LNCAP (cell line): ENCODE measurements at regions not wholly inside any gene's neighbourhood (a gene's known extent, or its start where the extent isn't known, plus 50 kb on each side); places are given as distances from the start of the nearest gene placed in this dataset.

Experiments used
- TF ChIP-seq, protein P1 (sequence below): fragments of 450-650 bp; IDR thresholded peaks from 2 replicates; pipeline ENCODE4 v1.5.1; 2017; ENCODE audit warnings: mild to moderate bottlenecking

DNA sequence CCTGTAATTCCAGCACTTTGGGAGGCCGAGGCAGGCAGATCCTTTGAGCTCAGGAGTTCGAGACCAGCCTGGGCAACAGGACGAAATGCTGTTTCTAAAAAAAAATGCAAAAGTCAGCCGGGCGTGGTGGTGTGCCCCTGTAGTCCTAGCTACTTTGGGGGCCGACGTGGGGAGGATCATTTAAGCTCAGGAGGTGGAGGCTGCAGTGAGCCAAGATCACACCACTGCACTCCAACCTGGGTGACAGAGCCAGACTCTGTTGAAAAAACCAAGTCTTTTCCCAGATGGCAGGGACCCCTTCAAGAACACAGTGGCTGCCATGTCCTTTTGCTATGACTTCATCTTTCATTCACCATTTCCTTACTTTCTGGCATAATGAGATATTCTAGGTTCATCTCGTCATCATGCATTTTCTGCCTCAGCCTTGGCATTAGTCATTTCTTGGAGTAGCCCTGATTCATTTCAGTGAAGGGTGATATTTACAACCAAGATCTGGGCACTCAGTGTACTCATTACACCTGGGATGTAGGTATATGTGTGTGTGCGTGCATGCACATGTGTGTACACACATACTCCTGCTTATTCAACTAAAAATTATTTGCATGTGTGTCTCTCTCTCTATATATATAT lies 61.4 kb upstream of the TOX2 start:
- TF ChIP-seq, protein P1, sequence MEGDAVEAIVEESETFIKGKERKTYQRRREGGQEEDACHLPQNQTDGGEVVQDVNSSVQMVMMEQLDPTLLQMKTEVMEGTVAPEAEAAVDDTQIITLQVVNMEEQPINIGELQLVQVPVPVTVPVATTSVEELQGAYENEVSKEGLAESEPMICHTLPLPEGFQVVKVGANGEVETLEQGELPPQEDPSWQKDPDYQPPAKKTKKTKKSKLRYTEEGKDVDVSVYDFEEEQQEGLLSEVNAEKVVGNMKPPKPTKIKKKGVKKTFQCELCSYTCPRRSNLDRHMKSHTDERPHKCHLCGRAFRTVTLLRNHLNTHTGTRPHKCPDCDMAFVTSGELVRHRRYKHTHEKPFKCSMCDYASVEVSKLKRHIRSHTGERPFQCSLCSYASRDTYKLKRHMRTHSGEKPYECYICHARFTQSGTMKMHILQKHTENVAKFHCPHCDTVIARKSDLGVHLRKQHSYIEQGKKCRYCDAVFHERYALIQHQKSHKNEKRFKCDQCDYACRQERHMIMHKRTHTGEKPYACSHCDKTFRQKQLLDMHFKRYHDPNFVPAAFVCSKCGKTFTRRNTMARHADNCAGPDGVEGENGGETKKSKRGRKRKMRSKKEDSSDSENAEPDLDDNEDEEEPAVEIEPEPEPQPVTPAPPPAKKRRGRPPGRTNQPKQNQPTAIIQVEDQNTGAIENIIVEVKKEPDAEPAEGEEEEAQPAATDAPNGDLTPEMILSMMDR: no peak

DNA sequence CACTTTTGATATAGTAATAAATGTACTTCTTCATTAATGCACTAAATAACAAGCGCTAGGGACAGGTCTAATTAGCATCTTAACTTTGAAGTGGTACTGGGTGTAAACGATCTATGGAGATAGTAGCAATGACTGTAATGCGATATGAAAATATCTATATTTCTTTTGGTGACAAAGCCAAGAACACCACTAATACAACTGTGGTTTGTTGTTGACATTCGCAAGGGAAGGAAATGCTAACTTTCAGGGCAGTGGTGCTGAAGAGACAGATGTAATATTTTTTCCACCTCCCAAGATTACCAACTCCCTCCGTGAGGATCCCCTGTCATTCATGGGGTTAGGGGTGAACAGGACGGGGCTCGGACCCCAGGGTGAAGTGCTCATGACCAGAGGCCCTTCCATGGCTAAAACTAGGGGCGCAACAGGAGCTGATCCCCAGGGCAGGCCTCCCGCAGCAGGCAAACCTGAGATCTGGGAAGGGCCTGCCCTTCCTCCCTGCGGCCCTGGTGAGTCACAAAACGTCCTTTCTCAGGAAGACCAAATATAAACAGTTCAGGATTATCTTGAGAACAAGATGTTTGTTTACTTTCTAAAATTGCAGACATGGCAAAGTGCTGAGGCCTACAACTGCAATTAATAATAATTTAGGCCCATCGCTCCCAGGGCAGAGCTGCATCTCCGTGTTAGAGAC lies 65.0 kb upstream of the TOX2 start:
- TF ChIP-seq, protein P1: no peak

DNA sequence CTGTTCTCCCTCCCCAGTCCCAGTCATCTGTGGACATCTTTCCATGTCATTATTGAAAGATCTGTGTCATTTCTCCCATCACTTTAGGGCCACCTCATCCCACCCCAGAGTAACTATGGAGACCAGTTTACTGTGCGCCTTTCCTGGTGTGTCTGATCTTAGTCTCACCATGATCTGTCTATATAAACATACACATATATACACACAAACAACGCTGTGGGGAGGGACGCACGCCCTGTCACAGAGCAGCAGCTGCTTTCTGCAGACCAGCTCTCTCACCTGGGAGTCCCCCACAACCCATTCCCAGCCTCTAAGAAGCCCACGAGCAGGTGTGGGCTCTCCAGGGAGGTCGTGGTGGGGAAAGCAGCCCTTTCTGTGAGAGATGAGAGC lies 68.1 kb upstream of the TOX2 start:
- TF ChIP-seq, protein P1: no peak

DNA sequence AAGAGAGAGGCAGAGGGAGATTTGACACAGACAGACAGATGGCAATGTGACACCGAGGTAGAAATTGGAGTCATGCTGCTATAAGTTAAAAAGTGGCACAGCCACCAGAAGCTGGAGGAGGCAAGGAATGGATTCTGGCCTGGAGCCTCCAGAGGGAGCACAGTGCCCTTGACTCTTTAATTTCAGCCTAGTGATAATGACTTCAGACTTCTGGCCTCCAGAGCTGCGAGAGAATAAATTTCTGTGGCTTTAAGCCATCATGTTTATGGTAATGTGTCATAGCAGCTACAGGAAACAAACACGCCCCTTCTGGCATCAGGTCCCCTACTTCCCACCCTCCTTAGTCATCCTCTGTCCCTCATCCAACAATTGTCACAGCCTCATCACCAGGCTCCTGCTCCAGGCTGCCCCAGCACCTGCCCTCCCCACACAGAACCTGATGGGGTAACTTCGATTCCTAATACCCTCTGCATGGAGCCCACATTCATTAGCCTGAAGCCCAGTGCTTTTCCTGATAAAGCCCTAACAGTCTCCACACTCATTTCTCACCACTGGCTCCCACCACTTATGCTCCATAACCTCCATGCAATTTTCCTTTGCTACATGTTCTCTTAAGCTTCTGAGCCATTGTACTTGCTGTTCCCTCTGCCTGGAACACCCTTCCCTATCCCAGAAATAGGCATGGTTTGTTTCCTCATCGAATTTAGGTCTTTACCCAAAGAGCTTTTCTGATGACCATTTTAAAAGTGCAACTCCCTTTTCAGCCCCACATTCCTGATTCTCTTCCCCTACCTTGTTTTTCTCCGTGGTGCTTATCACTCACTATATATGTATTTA lies 69.7 kb upstream of the TOX2 start:
- TF ChIP-seq, protein P1: no peak

DNA sequence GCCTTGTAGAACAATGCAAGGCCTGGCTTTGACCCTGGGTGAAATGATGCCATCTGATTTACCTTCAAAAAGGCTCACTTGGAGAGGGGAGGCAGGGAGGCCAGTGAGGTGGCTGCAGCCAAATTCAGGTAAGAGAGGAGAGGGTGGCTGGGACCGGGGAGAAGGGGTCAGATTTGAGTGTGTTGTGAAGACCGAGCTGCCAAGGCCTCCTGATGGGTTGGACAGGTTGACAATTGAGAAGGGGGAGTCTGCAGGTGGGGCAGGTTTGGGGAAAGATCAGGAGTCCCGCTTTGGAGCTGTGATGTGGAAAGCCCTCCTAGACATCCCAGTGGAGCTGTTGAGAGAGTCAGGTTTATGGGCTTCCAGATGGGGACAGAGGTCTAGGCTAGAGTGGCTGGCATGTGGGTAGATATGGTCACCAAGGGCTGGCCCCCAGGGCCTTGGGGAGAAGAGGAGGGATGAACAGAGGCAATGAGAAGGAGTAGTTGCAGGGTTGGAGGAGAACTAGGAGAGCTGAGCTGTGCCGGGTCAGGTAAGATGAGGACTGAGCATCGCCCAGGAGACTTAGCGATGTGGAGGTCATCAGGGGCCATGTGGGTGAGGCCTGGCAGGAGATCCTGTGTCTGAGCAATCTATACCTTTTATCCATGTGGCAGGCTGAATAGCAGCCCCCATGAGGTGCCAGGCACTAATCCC lies 70.5 kb upstream of the TOX2 start:
- TF ChIP-seq, protein P1: no peak

DNA sequence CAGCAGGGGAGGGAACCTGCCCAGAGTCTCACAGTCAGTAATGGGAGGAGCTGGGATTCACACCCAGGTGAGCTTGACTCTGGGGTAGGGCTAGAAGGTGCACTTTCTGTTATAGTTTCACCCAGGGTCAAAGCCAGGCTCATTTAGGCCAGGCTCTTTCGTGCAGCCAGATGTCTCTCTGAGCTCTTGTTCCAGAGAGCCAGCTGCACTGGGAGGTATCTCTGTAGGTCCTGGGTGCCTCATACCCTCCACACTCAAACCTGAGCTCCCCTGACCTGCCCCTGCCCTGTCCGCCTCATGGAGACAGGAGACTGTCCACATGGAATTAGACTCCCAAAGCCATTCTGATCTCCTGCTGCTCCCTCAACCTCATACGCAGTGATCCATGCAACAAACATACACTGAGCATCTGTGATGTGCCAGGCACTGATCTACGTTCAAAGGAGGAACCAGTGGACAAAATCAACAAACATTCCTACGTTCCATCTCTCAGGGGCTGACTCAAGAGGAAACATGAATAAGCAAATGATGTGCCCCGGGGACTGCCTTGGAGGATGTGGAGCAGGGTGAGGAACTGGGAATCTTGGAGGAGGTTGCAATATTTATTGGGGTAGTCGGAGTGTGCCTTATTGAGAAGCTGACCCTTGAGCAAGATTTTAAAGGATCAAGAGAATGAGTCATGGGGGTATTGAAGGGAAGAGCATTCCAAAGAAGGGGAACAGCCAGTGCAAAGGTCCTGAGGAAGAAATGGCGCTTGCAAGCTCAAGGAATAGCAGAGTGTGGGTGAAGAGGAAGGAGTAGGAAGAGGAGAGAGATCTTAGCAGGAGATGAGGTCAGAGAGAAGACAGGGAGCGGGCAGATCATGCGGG lies 71.3 kb upstream of the TOX2 start:
- TF ChIP-seq, protein P1: no peak
